Prostate gland (tissue), 2 donors: ENCODE measurements at regions not wholly inside any gene's neighbourhood (a gene's known extent, or its start where the extent isn't known, plus 50 kb on each side); places are given as distances from the start of the nearest gene placed in this dataset.
"Not testable (repeated sequence)": the region's sequence is repeated elsewhere in the genome, so short reads cannot be mapped to it uniquely, and the experiment has no call there.

Experiments
- DNase-seq: peaks from one replicate; pipeline ENCODE4 v3.0.0-alpha.2; 2019; ENCODE audit warnings: low spot score
- H3K27ac ChIP-seq, 2 donors: fragments of 200-600 bp; sonication (generic); 2 replicates each; pipeline ENCODE4 v1.5.1; 2017 to 2019
- H3K27me3 ChIP-seq: fragments of 200-600 bp; sonication (generic); replicated peaks from 2 replicates; pipeline ENCODE4 v1.5.1; 2019; ENCODE audit not compliant: insufficient read depth
- H3K36me3 ChIP-seq, 2 donors: fragments of 200-600 bp; sonication (generic); 1 replicate in 1 of 2; 2 replicates in 1 of 2; pipeline versions ENCODE4 v1.5.1 to v1.8.1; 2017 to 2019
- H3K4me1 ChIP-seq: fragments of 200-600 bp; sonication (generic); replicated peaks from 2 replicates; pipeline ENCODE4 v1.5.1; 2019
- H3K4me3 ChIP-seq, 2 donors: fragments of 200-600 bp; sonication (generic); 2 replicates each; pipeline ENCODE4 v1.5.1; 2017 to 2019
- H3K9me3 ChIP-seq: fragments of 200-600 bp; sonication (generic); 2 replicates; pipeline ENCODE4 v1.5.1; 2017
- CTCF ChIP-seq, 4 experiments: fragments of 200-600 bp in 2 of 4; fragments of 450-650 bp in 2 of 4; sonication (generic) in 2 of 4; IDR thresholded peaks; 1 replicate in 3 of 4; 2 replicates in 1 of 4; pipeline ENCODE4 v1.5.1; 2016 to 2019; ENCODE audit warnings: antibody characterized with exemption in 4 of 4, mild to moderate bottlenecking in 2 of 4, moderate library complexity in 2 of 4
- POLR2A ChIP-seq: fragments of 450-650 bp; IDR thresholded peaks from one replicate; pipeline ENCODE4 v1.6.1; 2016; ENCODE audit warnings: antibody characterized with exemption, mild to moderate bottlenecking
- POLR2AphosphoS5 ChIP-seq: sonication (generic); formaldehyde crosslinking; IDR thresholded peaks from one replicate; pipeline ENCODE4 v1.6.1; 2017; ENCODE audit warnings: antibody characterized with exemption
- WGBS: methylation state at CpG from one replicate; pipeline ENCODE4 v1.1.5; 2018; 5-methylcytosine and 5-hydroxymethylcytosine counted together
- intact Hi-C: fragments of 100-400 bp; cut with DNase I; formaldehyde crosslinking; loops from one replicate; pipeline ENCODE4 v1.14.2; 2022

DNA sequence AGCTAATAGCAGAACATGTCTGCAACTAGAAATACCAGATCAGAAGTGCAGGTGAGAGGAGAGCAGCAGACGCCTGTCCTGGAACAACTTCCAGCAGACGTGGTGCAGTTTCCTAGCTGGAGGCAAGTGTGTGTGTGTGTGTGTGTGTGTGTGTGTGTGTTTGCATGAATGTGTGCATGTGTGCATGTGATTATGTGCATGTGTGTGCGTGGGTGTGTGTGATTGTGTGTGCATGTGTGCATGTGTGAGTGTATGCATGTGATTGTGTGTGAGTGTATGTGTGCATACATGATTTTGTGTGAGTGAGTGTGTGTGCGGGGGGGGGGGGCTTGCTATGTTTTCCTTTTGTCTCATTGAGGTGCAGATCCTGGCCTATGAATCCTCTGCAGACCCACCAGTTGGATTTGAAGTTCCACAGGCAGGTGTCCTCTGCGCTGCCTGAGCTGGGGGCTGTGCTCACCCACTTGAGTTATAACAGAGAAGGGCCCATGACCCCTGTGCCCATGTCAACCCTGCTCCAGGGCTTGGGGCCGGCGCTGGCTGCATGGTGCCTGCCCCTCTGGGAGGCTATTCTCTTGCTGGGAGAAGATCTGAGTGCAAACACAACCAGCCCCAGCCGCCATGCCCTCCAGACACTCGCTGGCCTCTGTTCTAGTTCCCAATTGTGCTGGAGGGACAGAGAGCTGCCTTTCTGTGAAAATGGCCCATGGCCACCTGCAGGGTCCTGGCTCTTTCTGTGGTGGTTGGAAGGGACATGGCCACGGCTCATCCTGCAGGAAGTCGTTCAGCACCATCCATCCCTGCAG, 821.3 kb downstream of the BRD1 start:
- Histone ChIP-seq H3K27me3 (peaks cover 3% of the 10 kb centered on the region), H3K4me3 (no peak overlapping the region), H3K27ac (no peak overlapping the region), H3K36me3 (no peaks in the 10 kb centered on the region), H3K9me3 (no peaks in the 10 kb centered on the region), H3K4me1 (no peaks in the 10 kb centered on the region)
- intact Hi-C loops, result no loop called here
- WGBS, result 83% methylated on average over 11 of the region's 11 CpGs
- no peak for TF ChIP-seq POLR2AphosphoS5
- no peak for TF ChIP-seq CTCF (IDR thresholded peaks at IDR 0.05)
- TF ChIP-seq POLR2A, result no peak
- peak; percentile 2 for DNase-seq

DNA sequence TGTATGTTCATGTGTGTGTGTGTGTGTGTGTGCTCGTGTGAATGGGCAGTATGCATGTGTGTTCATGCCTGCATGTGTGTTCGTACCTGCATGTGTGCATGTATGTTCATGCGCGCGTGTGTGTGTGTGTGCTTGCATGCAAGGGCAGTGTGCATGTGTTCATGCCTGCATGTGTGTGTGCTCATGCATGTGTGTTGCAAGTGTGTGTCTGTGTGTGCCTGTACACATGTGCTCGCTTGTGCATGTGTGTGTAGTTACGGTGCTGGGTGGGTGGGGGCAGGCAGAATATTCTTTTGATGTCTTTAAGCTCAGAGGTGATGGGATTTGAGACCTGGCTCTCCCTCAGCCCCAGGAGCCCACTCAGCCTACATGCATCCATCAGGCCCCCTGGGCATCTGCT, 822.1 kb downstream of the BRD1 start:
- TF ChIP-seq POLR2AphosphoS5, result no peak
- TF ChIP-seq POLR2A, result no peak
- TF ChIP-seq CTCF (IDR thresholded peaks at IDR 0.05), result no peak
- Histone ChIP-seq H3K36me3 (no peaks in the 10 kb centered on the region), H3K27me3 (peaks cover 3% of the 10 kb centered on the region), H3K4me1 (no peaks in the 10 kb centered on the region), H3K4me3 (no peak overlapping the region), H3K9me3 (no peaks in the 10 kb centered on the region), H3K27ac (no peak overlapping the region)
- DNase-seq, result no peak
- intact Hi-C loops, result no loop called here
- 87% methylated on average over 7 of the region's 7 CpGs for WGBS

DNA sequence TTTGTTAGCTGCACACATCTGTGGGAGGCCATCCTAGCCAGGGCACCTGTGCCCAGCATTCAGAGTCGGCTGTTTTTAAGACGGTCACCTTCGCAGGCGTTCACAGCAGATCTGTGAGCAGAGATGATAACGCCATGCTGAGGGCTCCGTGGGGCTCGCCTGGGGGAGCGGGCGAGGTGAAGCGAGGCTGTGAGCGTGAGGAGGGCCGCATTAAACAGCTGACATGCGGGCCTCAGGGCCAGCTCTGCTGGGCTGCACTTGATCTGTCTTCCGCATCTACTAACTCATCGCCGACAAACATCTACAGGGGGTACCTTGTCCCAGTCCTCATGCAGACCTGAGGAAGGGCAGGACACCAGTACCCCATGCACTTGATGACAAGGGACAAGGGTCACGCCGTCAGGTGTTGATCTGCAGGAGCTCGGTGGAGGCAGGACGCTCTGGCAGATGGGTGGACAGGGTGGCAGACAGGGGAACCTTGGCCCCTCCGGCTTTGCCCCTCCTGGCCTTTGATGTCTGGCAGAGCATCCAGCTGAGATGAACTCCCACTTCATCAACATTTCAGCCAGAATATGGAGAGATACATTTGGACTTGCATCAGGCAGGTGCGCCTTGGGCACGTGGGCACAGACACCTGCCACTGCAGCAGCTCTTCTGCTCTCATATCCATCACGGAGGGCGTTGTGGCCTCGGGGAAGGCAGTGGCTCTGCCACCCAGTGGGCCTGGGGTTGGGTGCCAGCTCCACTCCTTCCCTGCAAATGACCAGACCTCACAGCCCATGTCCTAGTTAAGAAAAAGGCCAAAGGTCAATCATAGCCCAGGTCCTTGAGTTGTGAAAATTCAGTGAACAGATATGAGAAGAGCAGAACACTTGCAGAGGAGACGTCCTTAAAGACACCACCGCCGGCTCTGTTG, 822.9 kb downstream of the BRD1 start:
- 89% methylated on average over 29 of the region's 29 CpGs for WGBS
- peak; percentile 2 for DNase-seq
- Histone ChIP-seq H3K9me3 (no peaks in the 10 kb centered on the region), H3K4me3 (no peak overlapping the region), H3K27me3 (peaks cover 6% of the 10 kb centered on the region), H3K27ac (no peak overlapping the region), H3K36me3 (no peaks in the 10 kb centered on the region), H3K4me1 (no peaks in the 10 kb centered on the region)
- intact Hi-C loops, result no loop called here
- TF ChIP-seq CTCF (IDR thresholded peaks at IDR 0.05) (no peak), POLR2A (no peak), POLR2AphosphoS5 (no peak)

DNA sequence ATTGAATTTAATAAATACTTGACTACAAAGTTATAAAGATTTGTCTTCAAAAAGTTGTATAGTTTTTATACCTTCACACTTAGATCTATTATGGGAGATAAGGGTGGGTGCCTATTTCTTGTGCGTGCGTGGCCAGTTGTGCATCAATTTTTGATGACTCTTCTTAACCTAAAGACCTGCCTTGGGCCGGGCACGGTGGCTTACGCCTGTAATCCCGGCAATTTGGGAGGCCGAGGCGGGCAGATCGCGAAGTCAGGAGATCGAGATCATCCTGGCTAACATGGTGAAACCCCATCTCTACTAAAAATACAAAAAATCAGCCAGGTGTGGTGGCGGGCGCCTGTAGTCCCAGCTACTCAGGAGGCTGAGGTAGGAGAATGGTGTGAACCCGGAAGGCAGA, 830.1 kb downstream of the BRD1 start:
- H3K4me3 ChIP-seq, H3K36me3 ChIP-seq, H3K4me1 ChIP-seq, H3K27ac ChIP-seq, H3K9me3 ChIP-seq, DNase-seq, intact Hi-C loops, H3K27me3 ChIP-seq: not testable (repeated sequence)
- WGBS, result 97% methylated on average over 14 of the region's 14 CpGs

GRCh38 chr22:48993655-48994054, 834.0 kb downstream of the BRD1 start:
- 54% methylated on average over 5 of the region's 5 CpGs for WGBS
- H3K27ac ChIP-seq, result no peak overlapping the region
- no peak for DNase-seq
- no peak overlapping the region for H3K4me3 ChIP-seq
- no peaks in the 10 kb centered on the region for H3K4me1 ChIP-seq
- H3K27me3 ChIP-seq, result no peaks in the 10 kb centered on the region
- no peak for TF ChIP-seq POLR2AphosphoS5
- no peak for TF ChIP-seq CTCF (IDR thresholded peaks at IDR 0.05)
- TF ChIP-seq POLR2A, result no peak
- intact Hi-C loops, result no loop called here
- H3K36me3 ChIP-seq, result no peaks in the 10 kb centered on the region
- no peaks in the 10 kb centered on the region for H3K9me3 ChIP-seq
